ENCODE measurements at regions not wholly inside any gene's neighbourhood (a gene's known extent, or its start where the extent isn't known, plus 50 kb on each side); places are given as distances from the start of the nearest gene placed in this dataset.

DNA sequence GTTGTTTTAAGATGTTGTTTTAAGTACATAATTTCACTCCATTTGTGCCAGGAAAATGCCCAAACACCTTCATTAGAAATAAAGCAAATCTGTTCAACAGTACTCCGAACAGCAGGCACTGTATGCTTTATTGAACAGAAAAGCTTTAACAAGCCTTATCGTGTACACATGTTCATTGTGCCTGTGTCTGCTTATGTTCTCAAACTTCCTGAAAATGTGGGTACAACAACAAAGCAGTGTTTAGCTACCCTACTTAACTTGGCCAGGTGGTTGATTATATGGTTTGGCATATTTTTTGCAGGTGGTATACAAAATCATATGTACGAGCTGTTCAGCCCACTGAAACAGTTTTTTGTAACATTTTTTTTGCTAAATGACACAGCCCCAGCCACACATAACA lies 718.0 kb downstream of the DACH1 start:
- H3K27me3 Mint-ChIP-seq (ENCODE audit: unreplicated experiment): no peaks in the 10 kb centered on the region
- no peak overlapping the region for H3K27ac Mint-ChIP-seq (ENCODE audit: unreplicated experiment)
- DNase-seq: no peak
- intact Hi-C loops (cut with micrococcal nuclease; ENCODE audit: unreplicated experiment): no loop called here
- TF ChIP-seq, protein P1, sequence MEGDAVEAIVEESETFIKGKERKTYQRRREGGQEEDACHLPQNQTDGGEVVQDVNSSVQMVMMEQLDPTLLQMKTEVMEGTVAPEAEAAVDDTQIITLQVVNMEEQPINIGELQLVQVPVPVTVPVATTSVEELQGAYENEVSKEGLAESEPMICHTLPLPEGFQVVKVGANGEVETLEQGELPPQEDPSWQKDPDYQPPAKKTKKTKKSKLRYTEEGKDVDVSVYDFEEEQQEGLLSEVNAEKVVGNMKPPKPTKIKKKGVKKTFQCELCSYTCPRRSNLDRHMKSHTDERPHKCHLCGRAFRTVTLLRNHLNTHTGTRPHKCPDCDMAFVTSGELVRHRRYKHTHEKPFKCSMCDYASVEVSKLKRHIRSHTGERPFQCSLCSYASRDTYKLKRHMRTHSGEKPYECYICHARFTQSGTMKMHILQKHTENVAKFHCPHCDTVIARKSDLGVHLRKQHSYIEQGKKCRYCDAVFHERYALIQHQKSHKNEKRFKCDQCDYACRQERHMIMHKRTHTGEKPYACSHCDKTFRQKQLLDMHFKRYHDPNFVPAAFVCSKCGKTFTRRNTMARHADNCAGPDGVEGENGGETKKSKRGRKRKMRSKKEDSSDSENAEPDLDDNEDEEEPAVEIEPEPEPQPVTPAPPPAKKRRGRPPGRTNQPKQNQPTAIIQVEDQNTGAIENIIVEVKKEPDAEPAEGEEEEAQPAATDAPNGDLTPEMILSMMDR (IDR thresholded peaks at IDR 0.05; ENCODE audit: unreplicated experiment): no peak
- no peaks in the 10 kb centered on the region for H3K4me1 Mint-ChIP-seq (ENCODE audit: low read depth, unreplicated experiment)
- H3K36me3 Mint-ChIP-seq (ENCODE audit: insufficient read depth, unreplicated experiment): no peaks in the 10 kb centered on the region
- H3K4me3 Mint-ChIP-seq (ENCODE audit: low read depth, unreplicated experiment): no peak overlapping the region
- CTCF ChIA-PET: no interaction called here
- no TSS peak for BruUV-seq (replicated peaks)
- H3K9me3 Mint-ChIP-seq (ENCODE audit: low read depth, unreplicated experiment): no peaks in the 10 kb centered on the region

DNA sequence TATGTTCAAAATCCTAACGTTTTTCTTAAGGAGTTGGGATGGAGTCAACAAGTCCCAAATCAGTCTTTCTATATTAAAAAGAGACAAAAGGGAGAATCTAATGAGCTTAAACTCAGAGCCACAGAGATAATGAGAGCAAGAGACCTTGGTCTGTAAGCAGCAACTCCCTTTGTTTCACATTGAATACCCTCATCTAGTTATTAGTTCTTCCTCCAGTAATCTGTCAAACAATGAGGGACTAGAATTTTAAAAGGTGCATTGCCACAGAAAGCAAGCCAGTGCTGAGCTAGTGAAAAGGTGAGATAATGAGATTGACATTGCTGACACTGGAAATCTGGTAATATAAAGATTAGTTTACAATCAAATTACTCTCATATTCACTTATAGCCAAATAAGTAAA lies 718.6 kb downstream of the DACH1 start:
- no peaks in the 10 kb centered on the region for H3K36me3 Mint-ChIP-seq (ENCODE audit: insufficient read depth, unreplicated experiment)
- no peaks in the 10 kb centered on the region for H3K9me3 Mint-ChIP-seq (ENCODE audit: low read depth, unreplicated experiment)
- intact Hi-C loops (cut with micrococcal nuclease; ENCODE audit: unreplicated experiment): no loop called here
- no peaks in the 10 kb centered on the region for H3K4me1 Mint-ChIP-seq (ENCODE audit: low read depth, unreplicated experiment)
- no peak overlapping the region for H3K4me3 Mint-ChIP-seq (ENCODE audit: low read depth, unreplicated experiment)
- CTCF ChIA-PET: no interaction called here
- no peaks in the 10 kb centered on the region for H3K27me3 Mint-ChIP-seq (ENCODE audit: unreplicated experiment)
- DNase-seq: no peak
- H3K27ac Mint-ChIP-seq (ENCODE audit: unreplicated experiment): no peak overlapping the region
- BruUV-seq (replicated peaks): no TSS peak
- TF ChIP-seq, protein P1 (IDR thresholded peaks at IDR 0.05; ENCODE audit: unreplicated experiment): no peak

DNA sequence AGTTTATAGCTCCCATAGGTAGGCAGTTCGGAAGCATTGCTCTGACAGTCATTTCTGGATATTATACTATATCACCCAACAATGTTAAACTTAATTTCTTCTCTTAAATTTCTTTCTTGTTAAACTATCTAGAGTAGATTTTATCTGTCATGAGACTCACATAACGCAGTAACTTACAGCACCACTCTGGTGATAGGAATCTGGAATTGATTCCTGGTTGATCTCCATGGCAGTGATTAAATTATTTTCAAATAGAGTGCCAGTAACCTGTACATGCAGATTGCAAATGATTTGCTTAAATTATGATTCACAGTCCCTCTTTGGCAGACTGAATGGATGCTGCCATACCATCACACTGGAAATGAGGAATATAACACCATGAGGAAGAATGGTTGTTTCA lies 722.1 kb downstream of the DACH1 start:
- Mint-ChIP-seq H3K36me3 (ENCODE audit: insufficient read depth, unreplicated experiment) (no peaks in the 10 kb centered on the region), H3K4me1 (ENCODE audit: low read depth, unreplicated experiment) (no peaks in the 10 kb centered on the region), H3K27me3 (ENCODE audit: unreplicated experiment) (no peaks in the 10 kb centered on the region), H3K27ac (ENCODE audit: unreplicated experiment) (no peak overlapping the region), H3K9me3 (ENCODE audit: low read depth, unreplicated experiment) (no peaks in the 10 kb centered on the region), H3K4me3 (ENCODE audit: low read depth, unreplicated experiment) (no peak overlapping the region)
- no peak for DNase-seq
- TF ChIP-seq, protein P1 (IDR thresholded peaks at IDR 0.05; ENCODE audit: unreplicated experiment): no peak
- BruUV-seq (replicated peaks): no TSS peak
- intact Hi-C loops (cut with micrococcal nuclease; ENCODE audit: unreplicated experiment): no loop called here
- CTCF ChIA-PET: no interaction called here

DNA sequence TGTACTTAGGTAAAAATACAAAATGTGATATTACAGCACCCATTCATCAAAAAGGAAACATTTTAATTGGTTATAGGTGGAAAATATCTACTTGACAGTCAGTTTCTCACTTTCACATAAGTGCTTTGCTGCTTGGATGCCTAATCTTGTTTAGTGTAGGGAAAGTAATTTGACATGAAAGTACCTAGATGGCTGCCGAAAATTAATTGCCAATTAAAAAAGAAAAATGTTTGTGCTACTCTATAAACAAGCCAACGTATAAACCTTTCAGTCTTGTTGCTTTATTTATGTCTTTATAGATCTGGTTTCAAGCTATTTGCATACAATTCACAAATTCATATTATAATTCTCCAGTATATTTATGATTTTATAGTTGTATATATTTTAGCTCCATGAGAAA lies 729.9 kb downstream of the DACH1 start:
- CTCF ChIA-PET: no interaction called here
- no peaks in the 10 kb centered on the region for H3K36me3 Mint-ChIP-seq (ENCODE audit: insufficient read depth, unreplicated experiment)
- H3K4me1 Mint-ChIP-seq (ENCODE audit: low read depth, unreplicated experiment): no peaks in the 10 kb centered on the region
- H3K27ac Mint-ChIP-seq (ENCODE audit: unreplicated experiment): no peak overlapping the region
- TF ChIP-seq, protein P1 (IDR thresholded peaks at IDR 0.05; ENCODE audit: unreplicated experiment): no peak
- H3K27me3 Mint-ChIP-seq (ENCODE audit: unreplicated experiment): no peaks in the 10 kb centered on the region
- intact Hi-C loops (cut with micrococcal nuclease; ENCODE audit: unreplicated experiment): no loop called here
- no peak overlapping the region for H3K4me3 Mint-ChIP-seq (ENCODE audit: low read depth, unreplicated experiment)
- H3K9me3 Mint-ChIP-seq (ENCODE audit: low read depth, unreplicated experiment): no peaks in the 10 kb centered on the region
- BruUV-seq (replicated peaks): no TSS peak
- no peak for DNase-seq

DNA sequence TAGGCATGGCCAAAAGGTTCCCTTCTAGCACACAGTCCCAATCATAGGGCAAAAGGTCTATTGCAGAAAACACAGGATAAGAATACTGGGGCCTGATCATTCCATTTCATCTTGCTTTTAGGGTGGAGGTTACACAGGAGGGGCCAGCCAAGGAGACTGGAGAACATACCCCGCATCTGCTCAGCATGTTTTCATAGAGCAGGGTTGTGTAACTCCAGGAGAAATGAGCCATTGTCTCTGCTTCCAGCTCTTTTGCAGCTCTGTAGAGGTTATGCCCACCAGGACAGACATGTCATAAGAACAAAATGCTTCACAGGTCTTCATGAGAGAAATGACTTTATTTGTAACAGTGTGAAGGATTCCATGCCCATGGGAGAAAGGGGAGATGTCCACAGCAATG lies 742.8 kb downstream of the DACH1 start:
- Mint-ChIP-seq H3K36me3 (ENCODE audit: insufficient read depth, unreplicated experiment) (no peaks in the 10 kb centered on the region), H3K27ac (ENCODE audit: unreplicated experiment) (no peak overlapping the region), H3K4me1 (ENCODE audit: low read depth, unreplicated experiment) (no peaks in the 10 kb centered on the region), H3K9me3 (ENCODE audit: low read depth, unreplicated experiment) (peaks cover 2% of the 10 kb centered on the region), H3K4me3 (ENCODE audit: low read depth, unreplicated experiment) (no peak overlapping the region), H3K27me3 (ENCODE audit: unreplicated experiment) (no peaks in the 10 kb centered on the region)
- DNase-seq: no peak
- BruUV-seq (replicated peaks): no TSS peak
- intact Hi-C loops (cut with micrococcal nuclease; ENCODE audit: unreplicated experiment): no loop called here
- TF ChIP-seq, protein P1 (IDR thresholded peaks at IDR 0.05; ENCODE audit: unreplicated experiment): no peak
- CTCF ChIA-PET: no interaction called here

Measured in Calu3 (cell line).